NCI-H187 (cell line): ENCODE measurements at regions not wholly inside any gene's neighbourhood (a gene's known extent, or its start where the extent isn't known, plus 50 kb on each side); places are given as distances from the start of the nearest gene placed in this dataset.

Source experiments
- DNase-seq, 2 experiments: peaks; one replicate each; lab custom pipeline; 2025; lab: John Stamatoyannopoulos, UW

- DNase-seq = no peak
These were observed 82.2 kb upstream of the LGALSL start for GRCh38 chr2:64371727-64372126.

GRCh38 chr2:64374686-64375085 is 79.3 kb upstream of the LGALSL start:
- DNase-seq = no peak

- DNase-seq = no peak
These were observed 77.0 kb upstream of the LGALSL start for GRCh38 chr2:64376926-64377325.

GRCh38 chr2:64379186-64379585 is 74.8 kb upstream of the LGALSL start:
- DNase-seq = no peak

GRCh38 chr2:64380853-64381527 is 73.0 kb upstream of the LGALSL start:
- DNase-seq = no peak

GRCh38 chr2:64383016-64383591 is 70.9 kb upstream of the LGALSL start:
- DNase-seq = no peak

GRCh38 chr2:64383881-64384280 is 70.1 kb upstream of the LGALSL start:
- DNase-seq = no peak

GRCh38 chr2:64386676-64387075 is 67.3 kb upstream of the LGALSL start:
- DNase-seq = no peak

- no peak for DNase-seq
These were observed 63.4 kb upstream of the LGALSL start for GRCh38 chr2:64390586-64390985.

- DNase-seq = no peak
These were observed 62.5 kb upstream of the LGALSL start for GRCh38 chr2:64391424-64391823.

- DNase-seq = no peak
These were observed 62.0 kb upstream of the LGALSL start for GRCh38 chr2:64391940-64392339.

- no peak for DNase-seq
These were observed 61.4 kb upstream of the LGALSL start for GRCh38 chr2:64392529-64392928.

- DNase-seq = no peak
These were observed 60.5 kb upstream of the LGALSL start for GRCh38 chr2:64393383-64394010.

- no peak for DNase-seq
These were observed 59.8 kb upstream of the LGALSL start for GRCh38 chr2:64394153-64394552.

GRCh38 chr2:64396001-64396400 is 58.0 kb upstream of the LGALSL start:
- no peak for DNase-seq

- no peak for DNase-seq
These were observed 57.4 kb upstream of the LGALSL start for GRCh38 chr2:64396551-64396950.

GRCh38 chr2:64398516-64399129 is 55.3 kb upstream of the LGALSL start:
- DNase-seq = no peak

- no peak for DNase-seq
These were observed 54.4 kb upstream of the LGALSL start for GRCh38 chr2:64399521-64399920.

- no peak for DNase-seq
These were observed 53.7 kb upstream of the LGALSL start for GRCh38 chr2:64400105-64400728.

GRCh38 chr2:64400733-64401528 is 53.0 kb upstream of the LGALSL start:
- DNase-seq = peak; percentile 37 to 74

- DNase-seq = peak; percentile 74 to 84
These were observed 52.5 kb upstream of the LGALSL start for GRCh38 chr2:64401529-64401880.

GRCh38 chr2:64402876-64403275 is 51.1 kb upstream of the LGALSL start:
- no peak for DNase-seq
